Smooth muscle cell (in vitro differentiated cells): ENCODE measurements at regions not wholly inside any gene's neighbourhood (a gene's known extent, or its start where the extent isn't known, plus 50 kb on each side); places are given as distances from the start of the nearest gene placed in this dataset. TPM values are rescaled to one million over a fixed set of nuclear protein-coding genes. Genes with fewer than 3 reads are reported as not detected.

Source experiments
- DNase-seq: peaks from one replicate; lab custom pipeline; 2025; ENCODE audit not compliant: unreplicated experiment; lab: John Stamatoyannopoulos, UW
- H2AFZ ChIP-seq: fragments of 200-600 bp; sonication (generic); 2 replicates; pipeline ENCODE4 v1.6.0; 2016; ENCODE audit warnings: antibody characterized with exemption, low read depth, mild to moderate bottlenecking
- H3F3A ChIP-seq: fragments of 200-600 bp; sonication (generic); 2 replicates; pipeline ENCODE4 v1.6.0; 2017; ENCODE audit warnings: antibody characterized with exemption, low read depth
- H3K27ac ChIP-seq: fragments of 200-600 bp; sonication (generic); 2 replicates; pipeline ENCODE4 v1.5.1; 2016; ENCODE audit warnings: low read depth, mild to moderate bottlenecking
- H3K27me3 ChIP-seq: fragments of 200-600 bp; sonication (generic); 2 replicates; pipeline ENCODE4 v1.6.1; 2016; ENCODE audit warnings: low read depth, mild to moderate bottlenecking
- H3K36me3 ChIP-seq: fragments of 200-600 bp; sonication (generic); 2 replicates; pipeline ENCODE4 v1.5.1; 2016; ENCODE audit warnings: low read depth
- H3K4me1 ChIP-seq: fragments of 200-600 bp; sonication (generic); 2 replicates; pipeline ENCODE4 v1.5.1; 2016; ENCODE audit warnings: low read depth
- H3K4me2 ChIP-seq: fragments of 200-600 bp; sonication (generic); 2 replicates; pipeline ENCODE4 v1.6.0; 2016; ENCODE audit warnings: mild to moderate bottlenecking
- H3K4me3 ChIP-seq: fragments of 200-600 bp; sonication (generic); 2 replicates; pipeline ENCODE4 v1.5.1; 2016; ENCODE audit warnings: mild to moderate bottlenecking
- H3K79me2 ChIP-seq: fragments of 200-600 bp; sonication (generic); 2 replicates; pipeline ENCODE4 v1.6.0; 2016; ENCODE audit warnings: low read depth, mild to moderate bottlenecking
- H3K9ac ChIP-seq: fragments of 200-600 bp; sonication (generic); 2 replicates; pipeline ENCODE4 v1.6.0; 2016; ENCODE audit warnings: low read depth
- H3K9me3 ChIP-seq: fragments of 200-600 bp; sonication (generic); replicated peaks from 2 replicates; pipeline ENCODE4 v1.5.1; 2016; ENCODE audit warnings: low read depth
- H4K20me1 ChIP-seq: fragments of 200-600 bp; sonication (generic); 2 replicates; pipeline ENCODE4 v1.6.0; 2016; ENCODE audit warnings: low read depth
- CTCF ChIP-seq: fragments of 200-600 bp; sonication (generic); IDR thresholded peaks from 2 replicates; pipeline ENCODE4 v1.5.1; 2017; ENCODE audit warnings: borderline replicate concordance, mild to moderate bottlenecking, antibody characterized with exemption; ENCODE audit not compliant: insufficient read depth, poor library complexity, severe bottlenecking
- WGBS: methylation state at CpG from one replicate; pipeline ENCODE4 v1.1.7; 2016; ENCODE audit warnings: low lambda C conversion rate; 5-methylcytosine and 5-hydroxymethylcytosine counted together
- small RNA-seq: library from RNA; depleted of rRNA; stranded (forward); fragments of <200 nt; gene quantifications from one replicate; pipeline ENCODE3, GENCODE V24; 2014

- Histone ChIP-seq H3K9me3 (no peaks in the 10 kb centered on the region), H3K4me3 (no peak overlapping the region), H3K4me1 (no peaks in the 10 kb centered on the region), H3K79me2 (no peaks in the 10 kb centered on the region), H3K36me3 (no peaks in the 10 kb centered on the region), H3K4me2 (no peak overlapping the region), H4K20me1 (no peaks in the 10 kb centered on the region), H3K9ac (no peak overlapping the region), H3F3A (no peaks in the 10 kb centered on the region), H2AFZ (no peak overlapping the region), H3K27me3 (no peaks in the 10 kb centered on the region), H3K27ac (no peak overlapping the region)
- WGBS = 88% methylated on average over 2 of the region's 2 CpGs
- TF ChIP-seq CTCF = no peak
- no peak for DNase-seq
These were observed 432.4 kb downstream of the RIT2 start for GRCh38 chr18:42683094-42683493.

- no peak for TF ChIP-seq CTCF
- Histone ChIP-seq H3K4me3 (no peak overlapping the region), H3K4me1 (no peaks in the 10 kb centered on the region), H3K9ac (no peak overlapping the region), H3K27ac (no peak overlapping the region), H4K20me1 (no peaks in the 10 kb centered on the region), H3K9me3 (no peaks in the 10 kb centered on the region), H3K4me2 (no peak overlapping the region), H2AFZ (no peak overlapping the region), H3F3A (no peaks in the 10 kb centered on the region), H3K27me3 (no peaks in the 10 kb centered on the region), H3K36me3 (no peaks in the 10 kb centered on the region), H3K79me2 (no peaks in the 10 kb centered on the region)
- no peak for DNase-seq
- 97% methylated on average over 4 of the region's 4 CpGs for WGBS
These were observed 426.2 kb downstream of the RIT2 start for GRCh38 chr18:42689310-42689709.

Small RNA genes lying in the stretch of these regions (small RNA-seq; reads per million reads assigned to genes)
- gene RNA5SP454 = not detected
